ENCODE measurements at regions not wholly inside any gene's neighbourhood (a gene's known extent, or its start where the extent isn't known, plus 50 kb on each side); places are given as distances from the start of the nearest gene placed in this dataset.

GRCh38 chr2:11980809-11981208, 234.4 kb downstream of the LPIN1 start:
- Histone ChIP-seq H3K36me3 (ENCODE audit: control insufficient read depth in 2 of 2, insufficient read depth in 2 of 2, low read length in 2 of 2) (no peaks in the 10 kb centered on the region), H3K4me3 (ENCODE audit: low read length in 2 of 2) (no peak overlapping the region), H3K9ac (ENCODE audit: low read length in 2 of 2) (no peak overlapping the region), H3K4me1 (ENCODE audit: control insufficient read depth, insufficient read depth, low read length) (no peaks in the 10 kb centered on the region), H3K27ac (ENCODE audit: low read length) (no peak overlapping the region), H3K9me3 (ENCODE audit: control insufficient read depth in 2 of 2, low read length in 2 of 2) (peaks cover 0 to 9% of the 10 kb centered on the region in 2 donors), H3K27me3 (ENCODE audit: control insufficient read depth in 1 of 2, insufficient read depth in 2 of 2, low read length in 2 of 2) (no peaks in the 10 kb centered on the region)

- H3K27ac ChIP-seq (ENCODE audit: low read length): no peak overlapping the region
- H3K4me3 ChIP-seq (ENCODE audit: low read length in 2 of 2): no peak overlapping the region
- H3K9me3 ChIP-seq (ENCODE audit: control insufficient read depth in 2 of 2, low read length in 2 of 2): peaks cover 0 to 9% of the 10 kb centered on the region in 2 donors
- H3K9ac ChIP-seq (ENCODE audit: low read length in 2 of 2): no peak overlapping the region
- H3K36me3 ChIP-seq (ENCODE audit: control insufficient read depth in 2 of 2, insufficient read depth in 2 of 2, low read length in 2 of 2): no peaks in the 10 kb centered on the region
- H3K27me3 ChIP-seq (ENCODE audit: control insufficient read depth in 1 of 2, insufficient read depth in 2 of 2, low read length in 2 of 2): no peaks in the 10 kb centered on the region
- no peaks in the 10 kb centered on the region for H3K4me1 ChIP-seq (ENCODE audit: control insufficient read depth, insufficient read depth, low read length)
Measured at GRCh38 chr2:11983401-11983800, 237.0 kb downstream of the LPIN1 start.

- Histone ChIP-seq H3K4me3 (ENCODE audit: low read length in 2 of 2) (no peak overlapping the region), H3K27me3 (ENCODE audit: control insufficient read depth in 1 of 2, insufficient read depth in 2 of 2, low read length in 2 of 2) (no peaks in the 10 kb centered on the region), H3K4me1 (ENCODE audit: control insufficient read depth, insufficient read depth, low read length) (no peaks in the 10 kb centered on the region), H3K9ac (ENCODE audit: low read length in 2 of 2) (no peak overlapping the region), H3K9me3 (ENCODE audit: control insufficient read depth in 2 of 2, low read length in 2 of 2) (peaks cover 0 to 9% of the 10 kb centered on the region in 2 donors), H3K36me3 (ENCODE audit: control insufficient read depth in 2 of 2, insufficient read depth in 2 of 2, low read length in 2 of 2) (no peaks in the 10 kb centered on the region), H3K27ac (ENCODE audit: low read length) (no peak overlapping the region)
Measured at GRCh38 chr2:11983870-11984269, 237.4 kb downstream of the LPIN1 start.

- H3K4me3 ChIP-seq (ENCODE audit: low read length in 2 of 2): no peak overlapping the region
- H3K4me1 ChIP-seq (ENCODE audit: control insufficient read depth, insufficient read depth, low read length): no peaks in the 10 kb centered on the region
- peaks cover 0 to 9% of the 10 kb centered on the region in 2 donors for H3K9me3 ChIP-seq (ENCODE audit: control insufficient read depth in 2 of 2, low read length in 2 of 2)
- no peaks in the 10 kb centered on the region for H3K27me3 ChIP-seq (ENCODE audit: control insufficient read depth in 1 of 2, insufficient read depth in 2 of 2, low read length in 2 of 2)
- no peak overlapping the region for H3K9ac ChIP-seq (ENCODE audit: low read length in 2 of 2)
- no peak overlapping the region for H3K27ac ChIP-seq (ENCODE audit: low read length)
- H3K36me3 ChIP-seq (ENCODE audit: control insufficient read depth in 2 of 2, insufficient read depth in 2 of 2, low read length in 2 of 2): no peaks in the 10 kb centered on the region
Measured at GRCh38 chr2:11984316-11985158, 238.1 kb downstream of the LPIN1 start.

- H3K4me1 ChIP-seq (ENCODE audit: control insufficient read depth, insufficient read depth, low read length): no peaks in the 10 kb centered on the region
- no peaks in the 10 kb centered on the region for H3K27me3 ChIP-seq (ENCODE audit: control insufficient read depth in 1 of 2, insufficient read depth in 2 of 2, low read length in 2 of 2)
- peaks cover 0 to 9% of the 10 kb centered on the region in 2 donors for H3K9me3 ChIP-seq (ENCODE audit: control insufficient read depth in 2 of 2, low read length in 2 of 2)
- H3K4me3 ChIP-seq (ENCODE audit: low read length in 2 of 2): no peak overlapping the region
- H3K36me3 ChIP-seq (ENCODE audit: control insufficient read depth in 2 of 2, insufficient read depth in 2 of 2, low read length in 2 of 2): no peaks in the 10 kb centered on the region
- no peak overlapping the region for H3K9ac ChIP-seq (ENCODE audit: low read length in 2 of 2)
- no peak overlapping the region for H3K27ac ChIP-seq (ENCODE audit: low read length)
Measured at GRCh38 chr2:11985817-11986566, 239.6 kb downstream of the LPIN1 start.

GRCh38 chr2:11987151-11987550, 240.7 kb downstream of the LPIN1 start:
- Histone ChIP-seq H3K27ac (ENCODE audit: low read length) (no peak overlapping the region), H3K4me1 (ENCODE audit: control insufficient read depth, insufficient read depth, low read length) (no peaks in the 10 kb centered on the region), H3K9me3 (ENCODE audit: control insufficient read depth in 2 of 2, low read length in 2 of 2) (peaks cover 0 to 2% of the 10 kb centered on the region in 2 donors), H3K4me3 (ENCODE audit: low read length in 2 of 2) (no peak overlapping the region), H3K9ac (ENCODE audit: low read length in 2 of 2) (no peak overlapping the region), H3K27me3 (ENCODE audit: control insufficient read depth in 1 of 2, insufficient read depth in 2 of 2, low read length in 2 of 2) (no peaks in the 10 kb centered on the region), H3K36me3 (ENCODE audit: control insufficient read depth in 2 of 2, insufficient read depth in 2 of 2, low read length in 2 of 2) (no peaks in the 10 kb centered on the region)

GRCh38 chr2:11988691-11989353, 242.4 kb downstream of the LPIN1 start:
- Histone ChIP-seq H3K27ac (ENCODE audit: low read length) (no peak overlapping the region), H3K4me3 (ENCODE audit: low read length in 2 of 2) (no peak overlapping the region), H3K4me1 (ENCODE audit: control insufficient read depth, insufficient read depth, low read length) (no peaks in the 10 kb centered on the region), H3K27me3 (ENCODE audit: control insufficient read depth in 1 of 2, insufficient read depth in 2 of 2, low read length in 2 of 2) (no peaks in the 10 kb centered on the region), H3K36me3 (ENCODE audit: control insufficient read depth in 2 of 2, insufficient read depth in 2 of 2, low read length in 2 of 2) (no peaks in the 10 kb centered on the region), H3K9me3 (ENCODE audit: control insufficient read depth in 2 of 2, low read length in 2 of 2) (no peaks in the 10 kb centered on the region), H3K9ac (ENCODE audit: low read length in 2 of 2) (no peak overlapping the region)

- H3K27ac ChIP-seq (ENCODE audit: low read length): no peak overlapping the region
- no peaks in the 10 kb centered on the region for H3K27me3 ChIP-seq (ENCODE audit: control insufficient read depth in 1 of 2, insufficient read depth in 2 of 2, low read length in 2 of 2)
- H3K4me3 ChIP-seq (ENCODE audit: low read length in 2 of 2): no peak overlapping the region
- H3K4me1 ChIP-seq (ENCODE audit: control insufficient read depth, insufficient read depth, low read length): no peaks in the 10 kb centered on the region
- H3K9me3 ChIP-seq (ENCODE audit: control insufficient read depth in 2 of 2, low read length in 2 of 2): no peaks in the 10 kb centered on the region
- no peak overlapping the region for H3K9ac ChIP-seq (ENCODE audit: low read length in 2 of 2)
- H3K36me3 ChIP-seq (ENCODE audit: control insufficient read depth in 2 of 2, insufficient read depth in 2 of 2, low read length in 2 of 2): no peaks in the 10 kb centered on the region
Measured at GRCh38 chr2:11989354-11989703, 242.9 kb downstream of the LPIN1 start.

- Histone ChIP-seq H3K9me3 (ENCODE audit: control insufficient read depth in 2 of 2, low read length in 2 of 2) (peaks cover 3 to 4% of the 10 kb centered on the region in 2 donors), H3K4me3 (ENCODE audit: low read length in 2 of 2) (no peak overlapping the region), H3K27ac (ENCODE audit: low read length) (no peak overlapping the region), H3K4me1 (ENCODE audit: control insufficient read depth, insufficient read depth, low read length) (no peaks in the 10 kb centered on the region), H3K36me3 (ENCODE audit: control insufficient read depth in 2 of 2, insufficient read depth in 2 of 2, low read length in 2 of 2) (no peaks in the 10 kb centered on the region), H3K9ac (ENCODE audit: low read length in 2 of 2) (no peak overlapping the region), H3K27me3 (ENCODE audit: control insufficient read depth in 1 of 2, insufficient read depth in 2 of 2, low read length in 2 of 2) (no peaks in the 10 kb centered on the region)
Measured at GRCh38 chr2:11990576-11990975, 244.1 kb downstream of the LPIN1 start.

- H3K27me3 ChIP-seq (ENCODE audit: control insufficient read depth in 1 of 2, insufficient read depth in 2 of 2, low read length in 2 of 2): no peaks in the 10 kb centered on the region
Measured at GRCh38 chr2:11993749-11994148, 247.3 kb downstream of the LPIN1 start.

More at GRCh38 chr2:11993749-11994148, 247.3 kb downstream of the LPIN1 start:
- no peaks in the 10 kb centered on the region for H3K4me1 ChIP-seq (ENCODE audit: control insufficient read depth, insufficient read depth, low read length)
- H3K27ac ChIP-seq (ENCODE audit: low read length): no peak overlapping the region
- no peak overlapping the region for H3K9ac ChIP-seq (ENCODE audit: low read length in 2 of 2)
- H3K36me3 ChIP-seq (ENCODE audit: control insufficient read depth in 2 of 2, insufficient read depth in 2 of 2, low read length in 2 of 2): no peaks in the 10 kb centered on the region
- H3K4me3 ChIP-seq (ENCODE audit: low read length in 2 of 2): no peak overlapping the region
- peaks cover 3 to 4% of the 10 kb centered on the region in 2 donors for H3K9me3 ChIP-seq (ENCODE audit: control insufficient read depth in 2 of 2, low read length in 2 of 2)

All from stomach smooth muscle (tissue), 2 donors.